ENCODE measurements at regions not wholly inside any gene's neighbourhood (a gene's known extent, or its start where the extent isn't known, plus 50 kb on each side); places are given as distances from the start of the nearest gene placed in this dataset.

- H3F3A ChIP-seq (replicated peaks; ENCODE audit: low read depth) = no peaks in the 10 kb centered on the region
- no peak for ATAC-seq
- H4K20me1 ChIP-seq (replicated peaks; ENCODE audit: insufficient read depth) = no peaks in the 10 kb centered on the region
Observed at GRCh38 chr2:212914392-212914791, 237.0 kb downstream of the IKZF2 start.

More at GRCh38 chr2:212914392-212914791, 237.0 kb downstream of the IKZF2 start:
- H3K36me3 Mint-ChIP-seq (ENCODE audit: low read depth) = no peaks in the 10 kb centered on the region
- no peak overlapping the region for H3K4me3 Mint-ChIP-seq
- Histone ChIP-seq H3K4me3 (no peak overlapping the region), H3K36me3 (ENCODE audit: insufficient read depth) (no peaks in the 10 kb centered on the region), H3K79me2 (replicated peaks; ENCODE audit: insufficient read depth) (no peaks in the 10 kb centered on the region), H3K4me1 (ENCODE audit: insufficient read depth) (peaks cover 10% of the 10 kb centered on the region; the same call in 1 of the 2 replicates), H3K27me3 (ENCODE audit: insufficient read depth) (no peaks in the 10 kb centered on the region), H2AFZ (no peak overlapping the region), H3K4me2 (no peak overlapping the region), H3K9me2 (ENCODE audit: insufficient read depth) (no peaks in the 10 kb centered on the region), H3K27ac (ENCODE audit: low read depth) (no peak overlapping the region)
- H3K27ac Mint-ChIP-seq = no peak overlapping the region
- peaks cover 4% of the 10 kb centered on the region for H3K27me3 Mint-ChIP-seq (ENCODE audit: insufficient read depth, low read depth, poor library complexity)
- no peak for DNase-seq (ENCODE audit: low spot score)
- peaks cover 31% of the 10 kb centered on the region for H3K4me1 Mint-ChIP-seq
- no peaks in the 10 kb centered on the region for H3K9me3 Mint-ChIP-seq
- TF ChIP-seq ZNF331 (CRISPR knock-in tag; IDR thresholded peaks at IDR 0.05; ENCODE audit: low read depth) (no peak), CTCF (conservative IDR thresholded peaks at IDR 0.05; ENCODE audit: low read depth in 2 of 2) (no peak), JUNB (IDR thresholded peaks at IDR 0.05; ENCODE audit: unreplicated experiment) (no peak), ZNF114 (CRISPR knock-in tag; IDR thresholded peaks at IDR 0.05) (no peak), REST (IDR thresholded peaks at IDR 0.05; ENCODE audit: unreplicated experiment) (no peak), EZH2phosphoT487 (IDR thresholded peaks at IDR 0.05; ENCODE audit: unreplicated experiment) (no peak), CREB1 (CRISPR knock-in tag; IDR thresholded peaks at IDR 0.05; ENCODE audit: low read depth) (no peak), POLR2AphosphoS5 (IDR thresholded peaks at IDR 0.05; ENCODE audit: low read depth) (no peak), NANOG (IDR thresholded peaks at IDR 0.05; ENCODE audit: borderline replicate concordance) (no peak), EZH2 (IDR thresholded peaks at IDR 0.05; ENCODE audit: low read depth, unreplicated experiment) (no peak), STAT1 (IDR thresholded peaks at IDR 0.05; ENCODE audit: unreplicated experiment) (no peak)
- TF ChIP-seq, protein P1, sequence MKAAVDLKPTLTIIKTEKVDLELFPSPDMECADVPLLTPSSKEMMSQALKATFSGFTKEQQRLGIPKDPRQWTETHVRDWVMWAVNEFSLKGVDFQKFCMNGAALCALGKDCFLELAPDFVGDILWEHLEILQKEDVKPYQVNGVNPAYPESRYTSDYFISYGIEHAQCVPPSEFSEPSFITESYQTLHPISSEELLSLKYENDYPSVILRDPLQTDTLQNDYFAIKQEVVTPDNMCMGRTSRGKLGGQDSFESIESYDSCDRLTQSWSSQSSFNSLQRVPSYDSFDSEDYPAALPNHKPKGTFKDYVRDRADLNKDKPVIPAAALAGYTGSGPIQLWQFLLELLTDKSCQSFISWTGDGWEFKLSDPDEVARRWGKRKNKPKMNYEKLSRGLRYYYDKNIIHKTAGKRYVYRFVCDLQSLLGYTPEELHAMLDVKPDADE (IDR thresholded peaks at IDR 0.05) = no peak
- TF ChIP-seq, protein P2, sequence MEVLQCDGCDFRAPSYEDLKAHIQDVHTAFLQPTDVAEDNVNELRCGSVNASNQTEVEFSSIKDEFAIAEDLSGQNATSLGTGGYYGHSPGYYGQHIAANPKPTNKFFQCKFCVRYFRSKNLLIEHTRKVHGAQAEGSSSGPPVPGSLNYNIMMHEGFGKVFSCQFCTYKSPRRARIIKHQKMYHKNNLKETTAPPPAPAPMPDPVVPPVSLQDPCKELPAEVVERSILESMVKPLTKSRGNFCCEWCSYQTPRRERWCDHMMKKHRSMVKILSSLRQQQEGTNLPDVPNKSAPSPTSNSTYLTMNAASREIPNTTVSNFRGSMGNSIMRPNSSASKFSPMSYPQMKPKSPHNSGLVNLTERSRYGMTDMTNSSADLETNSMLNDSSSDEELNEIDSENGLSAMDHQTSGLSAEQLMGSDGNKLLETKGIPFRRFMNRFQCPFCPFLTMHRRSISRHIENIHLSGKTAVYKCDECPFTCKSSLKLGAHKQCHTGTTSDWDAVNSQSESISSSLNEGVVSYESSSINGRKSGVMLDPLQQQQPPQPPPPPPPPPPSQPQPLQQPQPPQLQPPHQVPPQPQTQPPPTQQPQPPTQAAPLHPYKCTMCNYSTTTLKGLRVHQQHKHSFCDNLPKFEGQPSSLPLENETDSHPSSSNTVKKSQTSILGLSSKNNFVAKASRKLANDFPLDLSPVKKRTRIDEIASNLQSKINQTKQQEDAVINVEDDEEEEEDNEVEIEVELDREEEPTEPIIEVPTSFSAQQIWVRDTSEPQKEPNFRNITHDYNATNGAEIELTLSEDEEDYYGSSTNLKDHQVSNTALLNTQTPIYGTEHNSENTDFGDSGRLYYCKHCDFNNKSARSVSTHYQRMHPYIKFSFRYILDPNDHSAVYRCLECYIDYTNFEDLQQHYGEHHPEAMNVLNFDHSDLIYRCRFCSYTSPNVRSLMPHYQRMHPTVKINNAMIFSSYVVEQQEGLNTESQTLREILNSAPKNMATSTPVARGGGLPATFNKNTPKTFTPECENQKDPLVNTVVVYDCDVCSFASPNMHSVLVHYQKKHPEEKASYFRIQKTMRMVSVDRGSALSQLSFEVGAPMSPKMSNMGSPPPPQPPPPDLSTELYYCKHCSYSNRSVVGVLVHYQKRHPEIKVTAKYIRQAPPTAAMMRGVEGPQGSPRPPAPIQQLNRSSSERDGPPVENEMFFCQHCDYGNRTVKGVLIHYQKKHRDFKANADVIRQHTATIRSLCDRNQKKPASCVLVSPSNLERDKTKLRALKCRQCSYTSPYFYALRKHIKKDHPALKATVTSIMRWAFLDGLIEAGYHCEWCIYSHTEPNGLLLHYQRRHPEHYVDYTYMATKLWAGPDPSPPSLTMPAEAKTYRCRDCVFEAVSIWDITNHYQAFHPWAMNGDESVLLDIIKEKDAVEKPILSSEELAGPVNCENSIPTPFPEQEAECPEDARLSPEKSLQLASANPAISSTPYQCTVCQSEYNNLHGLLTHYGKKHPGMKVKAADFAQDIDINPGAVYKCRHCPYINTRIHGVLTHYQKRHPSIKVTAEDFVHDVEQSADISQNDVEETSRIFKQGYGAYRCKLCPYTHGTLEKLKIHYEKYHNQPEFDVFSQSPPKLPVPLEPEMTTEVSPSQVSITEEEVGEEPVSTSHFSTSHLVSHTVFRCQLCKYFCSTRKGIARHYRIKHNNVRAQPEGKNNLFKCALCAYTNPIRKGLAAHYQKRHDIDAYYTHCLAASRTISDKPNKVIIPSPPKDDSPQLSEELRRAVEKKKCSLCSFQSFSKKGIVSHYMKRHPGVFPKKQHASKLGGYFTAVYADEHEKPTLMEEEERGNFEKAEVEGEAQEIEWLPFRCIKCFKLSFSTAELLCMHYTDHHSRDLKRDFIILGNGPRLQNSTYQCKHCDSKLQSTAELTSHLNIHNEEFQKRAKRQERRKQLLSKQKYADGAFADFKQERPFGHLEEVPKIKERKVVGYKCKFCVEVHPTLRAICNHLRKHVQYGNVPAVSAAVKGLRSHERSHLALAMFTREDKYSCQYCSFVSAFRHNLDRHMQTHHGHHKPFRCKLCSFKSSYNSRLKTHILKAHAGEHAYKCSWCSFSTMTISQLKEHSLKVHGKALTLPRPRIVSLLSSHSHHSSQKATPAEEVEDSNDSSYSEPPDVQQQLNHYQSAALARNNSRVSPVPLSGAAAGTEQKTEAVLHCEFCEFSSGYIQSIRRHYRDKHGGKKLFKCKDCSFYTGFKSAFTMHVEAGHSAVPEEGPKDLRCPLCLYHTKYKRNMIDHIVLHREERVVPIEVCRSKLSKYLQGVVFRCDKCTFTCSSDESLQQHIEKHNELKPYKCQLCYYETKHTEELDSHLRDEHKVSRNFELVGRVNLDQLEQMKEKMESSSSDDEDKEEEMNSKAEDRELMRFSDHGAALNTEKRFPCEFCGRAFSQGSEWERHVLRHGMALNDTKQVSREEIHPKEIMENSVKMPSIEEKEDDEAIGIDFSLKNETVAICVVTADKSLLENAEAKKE (CRISPR knock-in tag; IDR thresholded peaks at IDR 0.05) = no peak

Measured in GM23338 (cell line).